ENCODE measurements at regions not wholly inside any gene's neighbourhood (a gene's known extent, or its start where the extent isn't known, plus 50 kb on each side); places are given as distances from the start of the nearest gene placed in this dataset.

GRCh38 chr4:34009951-34010350 lies 2234.4 kb downstream of the ARAP2 start:
- Histone ChIP-seq H3K9me3 (ENCODE audit: control insufficient read depth, low read length) (no peaks in the 10 kb centered on the region), H3K27ac (no peak overlapping the region), H3K27me3 (ENCODE audit: control insufficient read depth, insufficient read depth, low read length) (no peaks in the 10 kb centered on the region), H3K9ac (no peak overlapping the region), H3K4me1 (no peaks in the 10 kb centered on the region), H3K36me3 (ENCODE audit: control insufficient read depth, insufficient read depth, low read length) (no peaks in the 10 kb centered on the region), H3K4me2 (ENCODE audit: low read length) (no peak overlapping the region), H2AFZ (no peak overlapping the region), H3K79me2 (no peaks in the 10 kb centered on the region), H3K4me3 (ENCODE audit: low read depth, low read length) (no peak overlapping the region)
- no peak for TF ChIP-seq CTCF (IDR thresholded peaks at IDR 0.05)

GRCh38 chr4:34010751-34011519 lies 2233.4 kb downstream of the ARAP2 start:
- no peak for TF ChIP-seq CTCF (IDR thresholded peaks at IDR 0.05)

GRCh38 chr4:34035225-34035624 lies 2209.1 kb downstream of the ARAP2 start:
- no peak overlapping the region for H3K9ac ChIP-seq
- no peaks in the 10 kb centered on the region for H3K9me3 ChIP-seq (ENCODE audit: control insufficient read depth, low read length)
- no peak overlapping the region for H3K4me3 ChIP-seq (ENCODE audit: low read depth, low read length)
- no peak overlapping the region for H3K4me2 ChIP-seq (ENCODE audit: low read length)
- H3K4me1 ChIP-seq, result no peaks in the 10 kb centered on the region
- no peak for TF ChIP-seq CTCF (IDR thresholded peaks at IDR 0.05)
- H2AFZ ChIP-seq, result no peak overlapping the region
- no peaks in the 10 kb centered on the region for H3K36me3 ChIP-seq (ENCODE audit: control insufficient read depth, insufficient read depth, low read length)
- H3K27me3 ChIP-seq (ENCODE audit: control insufficient read depth, insufficient read depth, low read length), result no peaks in the 10 kb centered on the region
- no peaks in the 10 kb centered on the region for H3K79me2 ChIP-seq
- H3K27ac ChIP-seq, result no peak overlapping the region

More at GRCh38 chr4:34010751-34011519, 2233.4 kb downstream of the ARAP2 start:
- no peak overlapping the region for H3K27ac ChIP-seq
- H3K4me3 ChIP-seq (ENCODE audit: low read depth, low read length), result no peak overlapping the region
- H3K4me2 ChIP-seq (ENCODE audit: low read length), result no peak overlapping the region
- no peaks in the 10 kb centered on the region for H3K79me2 ChIP-seq
- no peaks in the 10 kb centered on the region for H3K36me3 ChIP-seq (ENCODE audit: control insufficient read depth, insufficient read depth, low read length)
- H3K4me1 ChIP-seq, result no peaks in the 10 kb centered on the region
- no peak overlapping the region for H2AFZ ChIP-seq
- H3K9me3 ChIP-seq (ENCODE audit: control insufficient read depth, low read length), result no peaks in the 10 kb centered on the region
- no peaks in the 10 kb centered on the region for H3K27me3 ChIP-seq (ENCODE audit: control insufficient read depth, insufficient read depth, low read length)
- no peak overlapping the region for H3K9ac ChIP-seq

- Histone ChIP-seq H3K4me2 (ENCODE audit: low read length) (no peak overlapping the region), H2AFZ (no peak overlapping the region), H3K9me3 (ENCODE audit: control insufficient read depth, low read length) (no peaks in the 10 kb centered on the region)
These were observed 2207.0 kb downstream of the ARAP2 start for GRCh38 chr4:34037280-34037679.

More at GRCh38 chr4:34037280-34037679, 2207.0 kb downstream of the ARAP2 start:
- Histone ChIP-seq H3K27ac (no peak overlapping the region), H3K36me3 (ENCODE audit: control insufficient read depth, insufficient read depth, low read length) (no peaks in the 10 kb centered on the region), H3K4me3 (ENCODE audit: low read depth, low read length) (no peak overlapping the region), H3K79me2 (no peaks in the 10 kb centered on the region), H3K9ac (no peak overlapping the region), H3K4me1 (no peaks in the 10 kb centered on the region), H3K27me3 (ENCODE audit: control insufficient read depth, insufficient read depth, low read length) (no peaks in the 10 kb centered on the region)
- TF ChIP-seq CTCF (IDR thresholded peaks at IDR 0.05), result no peak
